ENCODE measurements at regions not wholly inside any gene's neighbourhood (a gene's known extent, or its start where the extent isn't known, plus 50 kb on each side); places are given as distances from the start of the nearest gene placed in this dataset.

GRCh38 chr22:48677168-48677520, 1150.5 kb downstream of the BRD1 start:
- WGBS, 5 donors, result 86 to 96% (median 89%) methylated on average over 12 to 17 of the region's 17 CpGs
- H3K4me3 ChIP-seq, result no peak overlapping the region
- intact Hi-C loops (cut with DNase I; ENCODE audit: low total_unique reads), result no loop called here
- H3K36me3 ChIP-seq, result no peaks in the 10 kb centered on the region
- no peak for TF ChIP-seq POLR2A (IDR thresholded peaks at IDR 0.05)
- no peak for TF ChIP-seq POLR2AphosphoS5 (IDR thresholded peaks at IDR 0.05)
- no peak for TF ChIP-seq CTCF (IDR thresholded peaks at IDR 0.05 in 8 of 11, conservative IDR thresholded peaks at IDR 0.05 in 3 of 11)
- no peaks in the 10 kb centered on the region for H3K4me1 ChIP-seq
- no peak overlapping the region for H3K27ac ChIP-seq
- peaks cover 0 to 31% (median 15%) of the 10 kb centered on the region in 8 donors for H3K9me3 ChIP-seq
- DNase-seq, result no peak
- no peaks in the 10 kb centered on the region for H3K27me3 ChIP-seq (replicated peaks in 1 of 7)

- no peaks in the 10 kb centered on the region for H3K4me1 ChIP-seq
- 82 to 90% (median 86%) methylated on average over 10 to 15 of the region's 15 CpGs for WGBS, 5 donors
- peaks cover 0 to 37% (median 21%) of the 10 kb centered on the region in 8 donors for H3K9me3 ChIP-seq
- DNase-seq, result no peak
- no peak overlapping the region for H3K4me3 ChIP-seq
- no peak for TF ChIP-seq CTCF (IDR thresholded peaks at IDR 0.05 in 8 of 11, conservative IDR thresholded peaks at IDR 0.05 in 3 of 11)
- no peak for TF ChIP-seq POLR2A (IDR thresholded peaks at IDR 0.05)
- no peak for TF ChIP-seq POLR2AphosphoS5 (IDR thresholded peaks at IDR 0.05)
- intact Hi-C loops (cut with DNase I; ENCODE audit: low total_unique reads), result no loop called here
- H3K27me3 ChIP-seq (replicated peaks in 1 of 7), result no peaks in the 10 kb centered on the region
- H3K36me3 ChIP-seq, result no peaks in the 10 kb centered on the region
- H3K27ac ChIP-seq, result no peak overlapping the region
Measured at GRCh38 chr22:48676266-48677167, 1151.2 kb downstream of the BRD1 start.

DNA sequence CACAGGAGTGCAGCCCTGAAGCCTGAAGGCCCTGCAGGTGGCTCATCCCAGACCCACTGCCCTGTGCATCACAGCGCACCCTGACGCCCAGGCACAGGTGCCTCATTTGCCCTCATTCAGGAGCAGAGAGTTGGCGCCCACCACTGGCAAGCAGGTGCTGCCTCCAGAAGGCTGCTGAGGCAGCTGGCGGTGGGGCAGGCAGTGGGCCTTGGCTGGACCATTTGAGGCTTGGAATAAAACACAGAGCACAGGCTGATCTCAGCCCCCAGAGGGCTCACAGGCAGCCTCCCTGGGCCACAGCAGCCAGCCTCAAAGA, 1151.9 kb downstream of the BRD1 start:
- no peak for TF ChIP-seq POLR2AphosphoS5 (IDR thresholded peaks at IDR 0.05)
- TF ChIP-seq POLR2A (IDR thresholded peaks at IDR 0.05), result no peak
- no peak for TF ChIP-seq CTCF (IDR thresholded peaks at IDR 0.05 in 8 of 11, conservative IDR thresholded peaks at IDR 0.05 in 3 of 11)
- Histone ChIP-seq H3K36me3 (no peaks in the 10 kb centered on the region), H3K9me3 (peaks cover 0 to 45% (median 23%) of the 10 kb centered on the region in 8 donors), H3K4me1 (no peaks in the 10 kb centered on the region), H3K27me3 (replicated peaks in 1 of 7) (no peaks in the 10 kb centered on the region), H3K4me3 (no peak overlapping the region), H3K27ac (no peak overlapping the region)
- WGBS, 5 donors, result 90 to 94% (median 92%) methylated on average over 3 to 4 of the region's 4 CpGs
- no peak for DNase-seq
- intact Hi-C loops (cut with DNase I; ENCODE audit: low total_unique reads), result no loop called here

GRCh38 chr22:48675141-48675829, 1152.4 kb downstream of the BRD1 start:
- H3K36me3 ChIP-seq, result no peaks in the 10 kb centered on the region
- H3K27ac ChIP-seq, result no peak overlapping the region
- H3K4me1 ChIP-seq, result no peaks in the 10 kb centered on the region
- TF ChIP-seq POLR2AphosphoS5 (IDR thresholded peaks at IDR 0.05), result no peak
- TF ChIP-seq POLR2A (IDR thresholded peaks at IDR 0.05), result no peak
- peaks cover 0 to 50% (median 23%) of the 10 kb centered on the region in 8 donors for H3K9me3 ChIP-seq
- intact Hi-C loops (cut with DNase I; ENCODE audit: low total_unique reads), result no loop called here
- no peak overlapping the region for H3K4me3 ChIP-seq
- peaks cover 0 to 3% (median 0%) of the 10 kb centered on the region in 7 donors for H3K27me3 ChIP-seq (replicated peaks in 1 of 7)
- no peak for DNase-seq
- 85 to 93% (median 88%) methylated on average over 9 to 15 of the region's 15 CpGs for WGBS, 5 donors

Measured in spleen (tissue), 11 donors.